Esophagus muscularis mucosa (tissue), 3 donors: ENCODE measurements at regions not wholly inside any gene's neighbourhood (a gene's known extent, or its start where the extent isn't known, plus 50 kb on each side); places are given as distances from the start of the nearest gene placed in this dataset.

ENCODE experiments used
- POLR2A ChIP-seq: fragments of 450-650 bp; IDR thresholded peaks from one replicate; pipeline ENCODE4 v1.6.1; 2017; ENCODE audit warnings: antibody characterized with exemption, moderate library complexity, mild to moderate bottlenecking, low read depth
- POLR2AphosphoS5 ChIP-seq, 2 donors: sonication (generic); formaldehyde crosslinking; IDR thresholded peaks; one replicate each; pipeline ENCODE4 v1.6.1; 2017; ENCODE audit warnings: antibody characterized with exemption in 2 of 2
- TF ChIP-seq, protein P1 (sequence below), 3 experiments: fragments of 200-600 bp in 2 of 3; fragments of 450-650 bp in 1 of 3; sonication (generic) in 2 of 3; IDR thresholded peaks; one replicate each; pipeline ENCODE4 v1.5.1; 2017 to 2019; ENCODE audit warnings: antibody characterized with exemption in 3 of 3, mild to moderate bottlenecking in 2 of 3, moderate library complexity in 1 of 3

DNA sequence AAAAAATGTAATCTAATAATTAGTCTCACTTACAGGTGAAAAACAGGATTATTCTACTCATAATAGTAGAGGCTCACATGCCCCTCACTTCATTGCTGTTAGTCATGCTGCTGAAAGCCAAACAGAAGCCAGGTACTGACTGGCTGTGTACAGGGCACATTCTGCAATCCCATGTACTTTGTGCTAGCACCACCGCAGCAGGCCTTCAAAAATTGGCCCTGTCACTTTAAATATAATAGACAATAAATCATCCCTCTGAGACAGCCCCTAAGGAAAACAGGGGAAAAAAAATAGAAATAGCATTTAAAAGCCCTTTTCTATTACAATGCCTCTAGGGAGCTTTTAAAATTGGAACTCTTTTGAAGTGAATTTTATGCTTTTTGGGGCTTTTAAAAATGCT, 723.8 kb downstream of the TUSC7 start:
- TF ChIP-seq, protein P1, sequence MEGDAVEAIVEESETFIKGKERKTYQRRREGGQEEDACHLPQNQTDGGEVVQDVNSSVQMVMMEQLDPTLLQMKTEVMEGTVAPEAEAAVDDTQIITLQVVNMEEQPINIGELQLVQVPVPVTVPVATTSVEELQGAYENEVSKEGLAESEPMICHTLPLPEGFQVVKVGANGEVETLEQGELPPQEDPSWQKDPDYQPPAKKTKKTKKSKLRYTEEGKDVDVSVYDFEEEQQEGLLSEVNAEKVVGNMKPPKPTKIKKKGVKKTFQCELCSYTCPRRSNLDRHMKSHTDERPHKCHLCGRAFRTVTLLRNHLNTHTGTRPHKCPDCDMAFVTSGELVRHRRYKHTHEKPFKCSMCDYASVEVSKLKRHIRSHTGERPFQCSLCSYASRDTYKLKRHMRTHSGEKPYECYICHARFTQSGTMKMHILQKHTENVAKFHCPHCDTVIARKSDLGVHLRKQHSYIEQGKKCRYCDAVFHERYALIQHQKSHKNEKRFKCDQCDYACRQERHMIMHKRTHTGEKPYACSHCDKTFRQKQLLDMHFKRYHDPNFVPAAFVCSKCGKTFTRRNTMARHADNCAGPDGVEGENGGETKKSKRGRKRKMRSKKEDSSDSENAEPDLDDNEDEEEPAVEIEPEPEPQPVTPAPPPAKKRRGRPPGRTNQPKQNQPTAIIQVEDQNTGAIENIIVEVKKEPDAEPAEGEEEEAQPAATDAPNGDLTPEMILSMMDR (IDR thresholded peaks at IDR 0.05), result no peak
- TF ChIP-seq POLR2AphosphoS5 (IDR thresholded peaks at IDR 0.05), result no peak
- TF ChIP-seq POLR2A, result no peak
